ENCODE measurements at regions not wholly inside any gene's neighbourhood (a gene's known extent, or its start where the extent isn't known, plus 50 kb on each side); places are given as distances from the start of the nearest gene placed in this dataset.

- TF ChIP-seq POLR2A (IDR thresholded peaks at IDR 0.05; ENCODE audit: low read depth, low read length): no peak
- no peak for TF ChIP-seq TAF1 (IDR thresholded peaks at IDR 0.05; ENCODE audit: borderline replicate concordance, low read depth, low read length)
- TF ChIP-seq POLR2AphosphoS5 (IDR thresholded peaks at IDR 0.05; ENCODE audit: low read depth, low read length): no peak
These were observed 795.2 kb downstream of the TRIML1 start for GRCh38 chr4:188934320-188934962.

Measured in GM12892 (cell line).